ENCODE measurements at regions not wholly inside any gene's neighbourhood (a gene's known extent, or its start where the extent isn't known, plus 50 kb on each side); places are given as distances from the start of the nearest gene placed in this dataset.
A peak's percentile ranks its signal among the peaks of the same experiment; 100 is the strongest.
"Not testable (repeated sequence)": the region's sequence is repeated elsewhere in the genome, so short reads cannot be mapped to it uniquely, and the experiment has no call there.

DNA sequence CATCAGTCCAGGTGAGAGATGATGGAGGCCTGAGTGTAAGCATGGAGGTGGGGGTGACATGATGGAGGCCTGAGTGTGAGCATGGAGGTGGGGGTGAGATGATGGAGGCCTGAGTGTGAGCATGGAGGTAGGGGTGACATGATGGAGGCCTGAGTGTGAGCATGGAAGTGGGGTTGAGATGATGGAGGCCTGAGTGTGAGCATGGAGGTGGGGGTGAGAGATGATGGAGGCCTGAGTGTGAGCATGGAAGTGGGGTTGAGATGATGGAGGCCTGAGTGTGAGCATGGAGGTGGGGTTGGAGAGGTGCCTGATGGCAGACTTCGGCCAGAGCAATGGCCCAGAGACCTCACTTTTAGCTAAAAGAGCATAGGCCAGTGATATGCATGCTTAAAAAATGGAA, 269.9 kb upstream of the PLPP4 start:
- H3K9me3 Mint-ChIP-seq (ENCODE audit: insufficient read depth); H3K4me3 Mint-ChIP-seq; H3K4me1 Mint-ChIP-seq (ENCODE audit: low read depth); H3K27ac Mint-ChIP-seq; ATAC-seq; POLR2A ChIA-PET; CTCF ChIA-PET; H3K27me3 Mint-ChIP-seq (ENCODE audit: low read depth); DNase-seq; H3K36me3 Mint-ChIP-seq (ENCODE audit: low read depth): not testable (repeated sequence)

DNA sequence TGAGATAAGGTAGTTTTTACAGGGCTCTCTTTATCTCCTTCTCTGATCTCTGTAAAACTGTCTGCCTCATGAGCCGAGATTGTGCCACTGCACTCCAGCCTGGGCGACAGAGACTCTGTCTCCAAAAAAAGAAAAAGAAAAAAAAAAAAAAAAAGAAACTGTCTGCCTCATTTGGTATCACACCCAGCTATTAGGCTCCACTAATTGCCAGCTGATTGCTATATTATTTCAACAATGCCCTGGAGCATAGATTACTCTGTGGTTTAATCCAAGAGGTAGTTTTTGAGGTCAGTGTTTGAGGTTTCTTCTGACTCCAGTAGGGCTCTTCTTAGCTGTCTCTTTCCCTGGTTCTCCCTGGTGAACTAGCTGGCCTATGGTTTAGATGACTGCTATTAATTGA, 268.1 kb upstream of the PLPP4 start:
- DNase-seq (no peak), ATAC-seq (no peak)
- ChIA-PET CTCF (no interaction called here), POLR2A (no interaction called here)
- Mint-ChIP-seq H3K4me3 (no peak overlapping the region), H3K36me3 (ENCODE audit: low read depth) (no peaks in the 10 kb centered on the region), H3K27ac (no peak overlapping the region), H3K27me3 (ENCODE audit: low read depth) (no peaks in the 10 kb centered on the region), H3K9me3 (ENCODE audit: insufficient read depth) (no peaks in the 10 kb centered on the region), H3K4me1 (ENCODE audit: low read depth) (no peaks in the 10 kb centered on the region)

DNA sequence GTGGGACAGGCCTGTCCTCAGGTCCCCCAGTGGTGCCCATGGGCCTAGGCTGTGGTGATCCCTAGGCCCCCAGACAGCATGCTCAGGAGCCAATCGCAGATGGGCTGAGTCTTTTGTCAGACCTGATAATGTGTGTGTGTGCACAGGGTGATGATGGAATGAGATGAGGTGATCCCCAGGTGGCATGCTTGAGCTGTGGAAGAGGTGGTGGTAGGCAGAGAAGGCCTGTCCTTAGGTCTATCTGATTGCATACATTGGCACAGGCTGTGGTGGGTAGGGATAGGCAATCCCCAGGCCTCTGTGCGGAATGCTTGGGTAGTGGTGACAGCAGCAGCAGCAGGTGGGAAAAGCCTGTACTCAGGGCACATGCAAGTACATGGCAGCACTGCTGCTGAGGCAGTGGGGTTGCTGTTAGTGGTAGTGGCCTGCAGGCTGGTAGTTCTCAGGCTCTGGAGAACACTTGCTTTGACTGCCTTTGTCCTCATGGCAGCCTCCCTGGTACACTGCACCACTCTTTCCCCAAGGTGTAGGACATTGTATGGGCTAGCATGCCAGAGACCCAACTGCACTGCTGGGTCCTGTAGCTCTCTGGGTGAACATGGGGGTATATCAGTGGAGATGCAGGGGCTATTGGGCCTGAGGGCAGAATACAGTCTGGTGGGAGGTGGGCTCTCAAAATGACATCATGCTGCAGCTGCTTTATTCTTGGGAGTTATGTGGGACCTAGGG, 260.9 kb upstream of the PLPP4 start:
- POLR2A ChIA-PET = no interaction called here
- DNase-seq = no peak
- CTCF ChIA-PET = no interaction called here
- Mint-ChIP-seq H3K4me3 (no peak overlapping the region), H3K9me3 (ENCODE audit: insufficient read depth) (no peaks in the 10 kb centered on the region), H3K27me3 (ENCODE audit: low read depth) (no peaks in the 10 kb centered on the region), H3K27ac (no peak overlapping the region), H3K4me1 (ENCODE audit: low read depth) (no peaks in the 10 kb centered on the region), H3K36me3 (ENCODE audit: low read depth) (no peaks in the 10 kb centered on the region)
- ATAC-seq = no peak

GRCh38 chr10:120204877-120205276, 252.2 kb upstream of the PLPP4 start:
- H3K27ac Mint-ChIP-seq = no peak overlapping the region
- H3K36me3 Mint-ChIP-seq (ENCODE audit: low read depth) = no peaks in the 10 kb centered on the region
- no peak for ATAC-seq
- no peaks in the 10 kb centered on the region for H3K9me3 Mint-ChIP-seq (ENCODE audit: insufficient read depth)
- H3K27me3 Mint-ChIP-seq (ENCODE audit: low read depth) = no peaks in the 10 kb centered on the region
- no peak overlapping the region for H3K4me3 Mint-ChIP-seq
- ChIA-PET POLR2A (no interaction called here), CTCF (no interaction called here)
- no peak for DNase-seq
- no peaks in the 10 kb centered on the region for H3K4me1 Mint-ChIP-seq (ENCODE audit: low read depth)

DNA sequence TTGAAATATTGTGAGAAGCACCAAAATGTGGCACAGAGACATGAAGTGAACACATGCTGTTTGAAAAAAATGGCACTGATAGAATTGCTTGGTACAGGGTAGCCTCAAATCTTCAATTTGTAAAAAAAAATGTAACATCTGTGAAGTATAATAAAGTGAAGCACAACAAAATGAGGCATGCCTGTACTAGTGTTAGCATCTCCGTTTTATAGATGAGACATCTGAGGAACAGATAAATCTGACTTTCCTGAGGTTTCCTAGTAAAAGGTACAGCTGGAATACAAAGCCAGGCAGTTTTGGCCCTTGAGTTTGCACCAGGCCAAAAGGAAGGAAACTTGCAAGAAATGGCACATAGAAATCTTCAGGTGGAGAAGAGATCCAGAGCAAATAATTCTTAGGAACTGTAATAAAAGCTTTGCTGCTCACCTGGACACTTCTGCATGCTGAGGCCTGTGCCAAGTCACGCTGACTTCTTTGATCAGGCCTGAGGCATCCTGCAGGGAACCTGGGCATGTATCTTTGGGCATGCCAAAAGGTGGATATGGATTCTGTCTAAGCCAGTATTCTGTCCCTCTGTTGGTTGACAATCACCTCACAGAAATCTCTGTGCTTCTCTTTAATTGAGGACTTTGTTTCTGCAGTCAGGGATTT, 251.5 kb upstream of the PLPP4 start:
- no peaks in the 10 kb centered on the region for H3K4me1 Mint-ChIP-seq (ENCODE audit: low read depth)
- H3K27ac Mint-ChIP-seq = no peak overlapping the region
- no peaks in the 10 kb centered on the region for H3K9me3 Mint-ChIP-seq (ENCODE audit: insufficient read depth)
- H3K36me3 Mint-ChIP-seq (ENCODE audit: low read depth) = no peaks in the 10 kb centered on the region
- POLR2A ChIA-PET = no interaction called here
- no peak for DNase-seq
- no peak for ATAC-seq
- no peak overlapping the region for H3K4me3 Mint-ChIP-seq
- H3K27me3 Mint-ChIP-seq (ENCODE audit: low read depth) = no peaks in the 10 kb centered on the region
- CTCF ChIA-PET = no interaction called here

DNA sequence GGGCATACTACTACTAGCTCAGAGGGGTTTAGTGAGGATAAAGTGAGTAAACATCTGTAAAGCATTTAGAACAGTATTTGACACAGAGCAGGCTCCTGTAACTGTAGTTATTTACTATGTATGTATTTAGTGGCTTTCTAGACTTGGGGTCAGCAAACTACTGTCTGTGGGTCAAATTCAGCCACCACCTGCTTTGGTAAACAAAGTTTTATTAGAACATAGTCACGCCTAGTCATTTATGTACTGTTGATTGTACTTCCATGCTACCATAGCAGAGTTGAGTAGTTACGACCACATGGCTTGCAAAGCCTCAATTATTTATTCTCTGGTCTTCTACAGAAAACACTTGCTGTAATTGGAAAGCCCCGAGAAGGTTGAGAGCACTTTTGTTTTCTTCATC, 248.5 kb upstream of the PLPP4 start:
- no peaks in the 10 kb centered on the region for H3K9me3 Mint-ChIP-seq (ENCODE audit: insufficient read depth)
- no peak overlapping the region for H3K27ac Mint-ChIP-seq
- H3K27me3 Mint-ChIP-seq (ENCODE audit: low read depth) = no peaks in the 10 kb centered on the region
- DNase-seq (no peak), ATAC-seq (no peak)
- no peak overlapping the region for H3K4me3 Mint-ChIP-seq
- ChIA-PET CTCF (no interaction called here), POLR2A (no interaction called here)
- no peaks in the 10 kb centered on the region for H3K4me1 Mint-ChIP-seq (ENCODE audit: low read depth)
- no peaks in the 10 kb centered on the region for H3K36me3 Mint-ChIP-seq (ENCODE audit: low read depth)

DNA sequence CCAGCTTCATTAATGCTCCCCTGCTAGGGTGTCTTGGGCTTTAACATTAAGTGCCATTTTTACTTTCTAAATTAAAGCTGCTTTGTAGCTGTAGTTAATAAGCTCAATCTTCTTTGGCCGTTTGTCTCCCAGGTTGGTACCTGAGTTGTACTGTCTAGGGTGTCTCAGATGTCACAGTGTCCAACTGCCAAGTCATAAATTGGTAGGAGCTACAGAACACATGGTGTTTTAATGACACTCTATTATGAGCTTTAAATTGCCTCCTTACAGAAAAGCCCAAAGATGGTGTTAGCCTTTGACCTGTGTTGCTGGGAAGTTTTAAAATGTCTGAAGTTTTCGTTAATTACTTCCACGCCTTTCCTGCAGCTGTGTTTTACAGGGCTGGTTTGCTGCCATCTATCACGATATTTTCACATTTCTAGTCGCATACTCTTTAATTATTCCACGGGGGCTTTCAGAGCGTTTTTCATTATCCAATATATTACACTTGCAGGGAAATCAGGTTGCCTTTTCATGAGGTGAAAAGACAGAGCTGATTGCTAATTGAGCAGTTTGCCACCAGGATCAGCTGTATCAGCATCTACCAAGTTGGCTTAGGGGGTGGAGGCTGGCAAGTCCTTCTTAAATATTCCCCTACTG, 247.8 kb upstream of the PLPP4 start:
- no peak for ATAC-seq
- no peak overlapping the region for H3K4me3 Mint-ChIP-seq

DNA sequence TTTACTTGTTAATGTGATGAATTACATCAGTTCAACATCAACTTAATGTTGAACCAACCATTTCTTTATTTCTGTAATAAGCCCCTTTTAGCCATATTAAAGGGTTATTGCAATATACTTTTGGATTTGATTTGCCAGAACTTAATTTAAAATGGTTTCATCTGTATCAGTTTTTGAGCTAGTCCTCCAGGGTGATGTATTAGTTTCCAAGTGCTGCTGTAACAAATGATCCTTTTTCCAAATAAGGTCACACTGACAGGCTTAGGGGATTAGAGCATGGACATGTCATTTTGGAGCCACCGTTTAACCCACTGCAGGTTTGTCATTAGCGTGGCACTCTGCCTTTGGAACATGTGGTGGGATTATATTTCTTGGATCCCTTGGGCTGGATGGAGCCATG, 244.8 kb upstream of the PLPP4 start:
- H3K27me3 Mint-ChIP-seq (ENCODE audit: low read depth) = no peaks in the 10 kb centered on the region
- no peak for ATAC-seq
- CTCF ChIA-PET = no interaction called here

More for the DNA sequence above, 247.8 kb upstream of the PLPP4 start:
- H3K27me3 Mint-ChIP-seq (ENCODE audit: low read depth) = no peaks in the 10 kb centered on the region
- POLR2A ChIA-PET = no interaction called here
- H3K9me3 Mint-ChIP-seq (ENCODE audit: insufficient read depth) = peaks cover 2% of the 10 kb centered on the region
- CTCF ChIA-PET = interaction anchor here (1.0 kb wide), 1 partner anchor 12 kb away, joined by 3 read pairs; no protein-coding TSS in a partner anchor
- no peak for DNase-seq
- no peaks in the 10 kb centered on the region for H3K36me3 Mint-ChIP-seq (ENCODE audit: low read depth)
- no peak overlapping the region for H3K27ac Mint-ChIP-seq
- no peaks in the 10 kb centered on the region for H3K4me1 Mint-ChIP-seq (ENCODE audit: low read depth)

DNA sequence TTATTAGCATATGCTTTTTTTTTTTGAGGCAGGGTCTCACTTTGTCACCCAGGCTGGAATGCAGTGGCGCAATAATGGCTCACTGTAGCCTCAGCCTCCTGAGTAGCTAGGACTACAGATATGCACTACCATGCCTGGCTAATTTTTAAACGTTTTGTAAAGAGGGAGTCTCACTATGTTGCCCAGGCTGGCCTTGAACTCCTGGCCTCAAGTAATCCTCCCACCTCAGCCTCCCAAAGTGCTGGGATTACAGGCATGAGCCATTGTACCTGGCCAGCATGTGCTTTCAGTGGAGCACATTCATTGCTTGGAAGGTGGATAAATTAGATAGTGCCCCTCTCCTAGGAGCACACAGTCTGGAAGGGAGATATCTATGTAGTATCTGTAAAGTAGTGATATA, 243.7 kb upstream of the PLPP4 start:
- POLR2A ChIA-PET; H3K27me3 Mint-ChIP-seq (ENCODE audit: low read depth); H3K36me3 Mint-ChIP-seq (ENCODE audit: low read depth); H3K9me3 Mint-ChIP-seq (ENCODE audit: insufficient read depth); CTCF ChIA-PET; DNase-seq; H3K4me1 Mint-ChIP-seq (ENCODE audit: low read depth); H3K4me3 Mint-ChIP-seq; H3K27ac Mint-ChIP-seq; ATAC-seq: not testable (repeated sequence)

More for the DNA sequence above, 244.8 kb upstream of the PLPP4 start:
- H3K4me3 Mint-ChIP-seq = no peak overlapping the region
- no peaks in the 10 kb centered on the region for H3K4me1 Mint-ChIP-seq (ENCODE audit: low read depth)
- DNase-seq = no peak
- H3K27ac Mint-ChIP-seq = no peak overlapping the region
- no peaks in the 10 kb centered on the region for H3K36me3 Mint-ChIP-seq (ENCODE audit: low read depth)
- POLR2A ChIA-PET = no interaction called here
- peaks cover 4% of the 10 kb centered on the region for H3K9me3 Mint-ChIP-seq (ENCODE audit: insufficient read depth)

DNA sequence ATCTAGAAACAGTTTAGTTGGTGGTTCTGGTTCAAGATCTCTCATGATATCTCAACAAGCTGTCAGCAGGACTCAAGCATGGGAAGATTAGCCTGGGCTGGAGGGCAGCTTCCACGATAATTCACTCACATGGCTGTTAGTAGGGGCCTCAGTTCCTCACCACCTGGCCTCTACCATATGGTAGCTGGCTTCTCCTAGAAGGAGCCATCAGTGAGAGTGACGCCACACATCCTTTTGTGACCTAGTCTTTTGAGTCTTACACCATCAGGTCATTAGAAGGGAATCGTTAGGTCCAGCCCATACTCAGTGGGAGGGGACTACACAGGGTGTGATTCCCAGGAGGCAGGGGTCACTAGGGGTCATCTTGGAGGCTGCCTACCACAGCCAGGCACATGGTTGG, 239.3 kb upstream of the PLPP4 start:
- no peak overlapping the region for H3K4me3 Mint-ChIP-seq
- no peaks in the 10 kb centered on the region for H3K36me3 Mint-ChIP-seq (ENCODE audit: low read depth)
- peaks cover 2% of the 10 kb centered on the region for H3K27me3 Mint-ChIP-seq (ENCODE audit: low read depth)
- H3K27ac Mint-ChIP-seq = no peak overlapping the region
- ATAC-seq (no peak), DNase-seq (no peak)
- H3K4me1 Mint-ChIP-seq (ENCODE audit: low read depth) = no peaks in the 10 kb centered on the region
- ChIA-PET CTCF (no interaction called here), POLR2A (no interaction called here)
- peaks cover 4% of the 10 kb centered on the region for H3K9me3 Mint-ChIP-seq (ENCODE audit: insufficient read depth)

DNA sequence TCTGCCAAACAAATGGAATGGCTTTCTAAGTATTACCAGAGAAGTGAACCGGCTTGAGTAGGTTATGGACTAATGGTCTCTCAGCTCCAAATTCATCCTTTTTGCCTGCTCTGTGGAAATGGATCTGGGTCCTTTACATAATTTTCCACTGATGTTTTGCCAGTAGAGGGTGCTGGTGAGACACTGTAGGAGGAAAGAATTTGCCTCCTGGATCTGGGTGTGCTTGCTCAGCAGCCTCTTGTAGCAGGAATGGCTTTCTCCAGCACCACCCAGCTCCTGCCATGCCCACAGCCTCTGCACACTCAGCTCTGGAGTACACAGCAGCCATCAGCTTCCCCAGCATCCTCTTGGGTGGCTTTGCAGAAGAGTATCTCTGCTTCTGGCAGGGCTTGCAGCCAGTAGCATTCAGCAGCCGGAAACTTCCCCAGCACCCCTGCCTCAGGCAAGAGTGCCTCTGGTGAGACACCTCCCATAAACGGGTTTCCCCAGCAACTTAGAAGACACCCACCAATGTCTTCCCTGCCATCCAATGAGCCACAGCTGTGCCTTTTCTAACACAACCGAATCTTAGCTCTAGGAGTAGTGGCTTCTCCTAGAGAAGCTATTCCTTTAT, 235.0 kb upstream of the PLPP4 start:
- CTCF ChIA-PET = interaction anchor here (0.9 to 1.6 kb wide), 5 partner anchors 9 to 514 kb away, joined by 3 to 11 read pairs (median 4); no protein-coding TSS in a partner anchor
- ATAC-seq (no peak), DNase-seq (peak; percentile 39)
- Mint-ChIP-seq H3K4me1 (ENCODE audit: low read depth) (no peaks in the 10 kb centered on the region), H3K9me3 (ENCODE audit: insufficient read depth) (no peaks in the 10 kb centered on the region), H3K27me3 (ENCODE audit: low read depth) (peaks cover 2% of the 10 kb centered on the region), H3K27ac (no peak overlapping the region), H3K36me3 (ENCODE audit: low read depth) (no peaks in the 10 kb centered on the region), H3K4me3 (no peak overlapping the region)
- POLR2A ChIA-PET = no interaction called here

GRCh38 chr10:120229641-120230040, 227.4 kb upstream of the PLPP4 start:
- POLR2A ChIA-PET = no interaction called here
- Mint-ChIP-seq H3K36me3 (ENCODE audit: low read depth) (no peaks in the 10 kb centered on the region), H3K4me1 (ENCODE audit: low read depth) (no peaks in the 10 kb centered on the region), H3K27me3 (ENCODE audit: low read depth) (no peaks in the 10 kb centered on the region), H3K27ac (no peak overlapping the region), H3K4me3 (no peak overlapping the region), H3K9me3 (ENCODE audit: insufficient read depth) (no peaks in the 10 kb centered on the region)
- ATAC-seq (no peak), DNase-seq (no peak)
- CTCF ChIA-PET = interaction anchor here (1.5 kb wide), 1 partner anchor 8 kb away, joined by 4 read pairs; no protein-coding TSS in a partner anchor

Measured in activated CD8-positive, alpha-beta T cell treated with anti-CD3 and anti-CD28 coated beads, Interleukin-2, amount 10 ng/mL, durations not matched to agents 7 days and 5 days (primary cell).